Activated CD4-positive, CD25-positive, alpha-beta regulatory T cell (primary cell): ENCODE measurements at regions not wholly inside any gene's neighbourhood (a gene's known extent, or its start where the extent isn't known, plus 50 kb on each side); places are given as distances from the start of the nearest gene placed in this dataset.

ENCODE experiments used
- DNase-seq, 4 experiments: peaks; one replicate each; lab custom pipeline; 2025; lab: John Stamatoyannopoulos, UW

- no peak for DNase-seq
Measured at GRCh38 chr13:90070362-90070761, 1277.1 kb upstream of the MIR17HG start.

GRCh38 chr13:90070837-90071525 lies 1276.5 kb upstream of the MIR17HG start:
- no peak for DNase-seq

GRCh38 chr13:90084684-90085290 lies 1262.7 kb upstream of the MIR17HG start:
- no peak for DNase-seq

GRCh38 chr13:90089051-90089450 lies 1258.4 kb upstream of the MIR17HG start:
- no peak for DNase-seq

GRCh38 chr13:90091611-90092010 lies 1255.9 kb upstream of the MIR17HG start:
- no peak for DNase-seq

GRCh38 chr13:90094357-90094756 lies 1253.1 kb upstream of the MIR17HG start:
- no peak for DNase-seq

GRCh38 chr13:90098577-90098976 lies 1248.9 kb upstream of the MIR17HG start:
- DNase-seq = no peak

GRCh38 chr13:90099847-90100246 lies 1247.6 kb upstream of the MIR17HG start:
- no peak for DNase-seq

- DNase-seq = no peak
Measured at GRCh38 chr13:90103099-90103784, 1244.2 kb upstream of the MIR17HG start.

- no peak for DNase-seq
Measured at GRCh38 chr13:90104764-90105163, 1242.7 kb upstream of the MIR17HG start.

GRCh38 chr13:90105276-90105675 lies 1242.2 kb upstream of the MIR17HG start:
- DNase-seq = no peak

- DNase-seq = no peak
Measured at GRCh38 chr13:90105849-90106496, 1241.5 kb upstream of the MIR17HG start.

- no peak for DNase-seq
Measured at GRCh38 chr13:90107661-90108060, 1239.8 kb upstream of the MIR17HG start.

GRCh38 chr13:90108547-90108946 lies 1238.9 kb upstream of the MIR17HG start:
- no peak for DNase-seq

GRCh38 chr13:90116121-90116520 lies 1231.4 kb upstream of the MIR17HG start:
- DNase-seq = no peak

GRCh38 chr13:90118467-90119071 lies 1228.9 kb upstream of the MIR17HG start:
- DNase-seq = no peak

- no peak for DNase-seq
Measured at GRCh38 chr13:90120026-90120425, 1227.5 kb upstream of the MIR17HG start.

- DNase-seq = no peak
Measured at GRCh38 chr13:90121784-90122183, 1225.7 kb upstream of the MIR17HG start.

GRCh38 chr13:90122531-90122930 lies 1225.0 kb upstream of the MIR17HG start:
- no peak for DNase-seq

- no peak for DNase-seq
Measured at GRCh38 chr13:90135558-90135957, 1211.9 kb upstream of the MIR17HG start.

- DNase-seq = no peak
Measured at GRCh38 chr13:90142251-90142650, 1205.2 kb upstream of the MIR17HG start.

- no peak for DNase-seq
Measured at GRCh38 chr13:90154311-90154960, 1193.1 kb upstream of the MIR17HG start.
